ENCODE measurements at regions not wholly inside any gene's neighbourhood (a gene's known extent, or its start where the extent isn't known, plus 50 kb on each side); places are given as distances from the start of the nearest gene placed in this dataset.

DNA sequence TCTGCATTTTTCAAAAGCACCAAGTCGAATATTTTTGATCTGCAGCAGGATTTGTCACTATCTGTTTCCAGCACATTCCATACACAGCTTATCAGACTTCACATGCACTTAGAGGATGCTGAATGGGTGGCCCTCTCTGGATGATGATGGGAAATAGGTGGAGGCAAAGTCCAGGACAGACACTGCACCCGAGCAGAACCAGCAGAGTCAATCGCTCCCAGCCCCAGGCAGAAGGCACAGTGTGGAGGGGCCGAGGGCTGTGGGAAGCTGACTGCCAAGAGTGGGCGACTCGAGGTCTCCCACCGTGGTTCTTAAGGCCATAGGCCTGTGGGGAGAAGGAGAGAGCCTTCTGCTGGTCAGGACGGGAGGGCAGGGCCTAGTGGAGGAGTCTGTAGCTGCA, 490.2 kb upstream of the MGMT start:
- H3K4me1 ChIP-seq (ENCODE audit: control insufficient read depth, insufficient read depth, low read length, poor library complexity, severe bottlenecking): no peaks in the 10 kb centered on the region
- H3K36me3 ChIP-seq (ENCODE audit: control insufficient read depth, insufficient read depth, low read length): no peaks in the 10 kb centered on the region
- DNase-seq: no peak
- H3K9me3 ChIP-seq (ENCODE audit: control insufficient read depth, low read length): no peaks in the 10 kb centered on the region
- no peak overlapping the region for H3K4me3 ChIP-seq (ENCODE audit: insufficient read depth, low read depth, low read length, poor library complexity, severe bottlenecking)
- no peak overlapping the region for H3K27ac ChIP-seq (ENCODE audit: insufficient read depth, low read length, poor library complexity, severe bottlenecking)
- no peaks in the 10 kb centered on the region for H3K27me3 ChIP-seq (replicated peaks; ENCODE audit: control insufficient read depth, insufficient read depth, low read length, poor library complexity, severe bottlenecking)

DNA sequence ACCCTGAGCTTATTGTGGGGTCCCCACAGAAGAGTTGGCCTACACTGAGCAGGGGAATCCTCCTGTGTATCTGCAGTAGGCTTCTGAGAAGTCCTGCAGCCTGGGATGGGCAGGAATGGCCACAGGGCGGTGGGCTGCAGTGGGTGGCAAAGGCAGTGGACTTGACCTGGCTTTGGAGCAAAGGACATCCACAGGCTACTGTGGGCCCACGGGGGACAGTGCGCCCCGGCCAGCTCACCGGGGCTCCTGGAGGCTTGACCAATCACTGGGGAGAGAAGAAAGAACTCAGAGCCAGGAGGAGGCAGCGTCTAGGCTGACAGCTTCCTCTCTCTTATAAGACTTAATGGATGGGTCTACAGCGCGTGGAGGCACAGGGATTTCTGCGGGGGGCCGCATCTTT, 488.8 kb upstream of the MGMT start:
- no peaks in the 10 kb centered on the region for H3K9me3 ChIP-seq (ENCODE audit: control insufficient read depth, low read length)
- no peaks in the 10 kb centered on the region for H3K27me3 ChIP-seq (replicated peaks; ENCODE audit: control insufficient read depth, insufficient read depth, low read length, poor library complexity, severe bottlenecking)
- no peaks in the 10 kb centered on the region for H3K36me3 ChIP-seq (ENCODE audit: control insufficient read depth, insufficient read depth, low read length)
- DNase-seq: no peak
- H3K4me3 ChIP-seq (ENCODE audit: insufficient read depth, low read depth, low read length, poor library complexity, severe bottlenecking): no peak overlapping the region
- H3K4me1 ChIP-seq (ENCODE audit: control insufficient read depth, insufficient read depth, low read length, poor library complexity, severe bottlenecking): no peaks in the 10 kb centered on the region
- no peak overlapping the region for H3K27ac ChIP-seq (ENCODE audit: insufficient read depth, low read length, poor library complexity, severe bottlenecking)

DNA sequence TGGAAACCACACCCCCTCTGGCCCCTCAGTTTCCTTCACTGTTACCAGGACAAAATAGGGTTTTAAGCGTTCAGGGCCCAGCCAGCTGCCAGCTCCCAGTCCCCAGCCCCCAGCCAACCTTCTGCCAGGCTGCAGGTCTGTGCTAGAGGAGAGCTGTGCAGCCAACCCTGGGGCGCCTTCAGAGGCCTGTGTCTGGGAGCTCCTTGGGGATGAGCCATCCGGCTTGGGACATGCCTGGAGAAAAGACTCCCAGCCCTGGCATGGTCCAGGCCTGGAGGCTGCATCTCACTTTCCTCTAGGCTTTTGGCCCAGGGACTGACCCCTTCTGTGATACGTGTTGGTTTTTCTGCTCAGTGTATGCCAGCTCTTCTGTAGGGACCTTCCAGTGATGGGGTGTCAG, 487.6 kb upstream of the MGMT start:
- no peak overlapping the region for H3K4me3 ChIP-seq (ENCODE audit: insufficient read depth, low read depth, low read length, poor library complexity, severe bottlenecking)
- H3K9me3 ChIP-seq (ENCODE audit: control insufficient read depth, low read length): no peaks in the 10 kb centered on the region
- no peaks in the 10 kb centered on the region for H3K4me1 ChIP-seq (ENCODE audit: control insufficient read depth, insufficient read depth, low read length, poor library complexity, severe bottlenecking)
- H3K27me3 ChIP-seq (replicated peaks; ENCODE audit: control insufficient read depth, insufficient read depth, low read length, poor library complexity, severe bottlenecking): no peaks in the 10 kb centered on the region
- H3K27ac ChIP-seq (ENCODE audit: insufficient read depth, low read length, poor library complexity, severe bottlenecking): no peak overlapping the region
- DNase-seq: no peak
- no peaks in the 10 kb centered on the region for H3K36me3 ChIP-seq (ENCODE audit: control insufficient read depth, insufficient read depth, low read length)

DNA sequence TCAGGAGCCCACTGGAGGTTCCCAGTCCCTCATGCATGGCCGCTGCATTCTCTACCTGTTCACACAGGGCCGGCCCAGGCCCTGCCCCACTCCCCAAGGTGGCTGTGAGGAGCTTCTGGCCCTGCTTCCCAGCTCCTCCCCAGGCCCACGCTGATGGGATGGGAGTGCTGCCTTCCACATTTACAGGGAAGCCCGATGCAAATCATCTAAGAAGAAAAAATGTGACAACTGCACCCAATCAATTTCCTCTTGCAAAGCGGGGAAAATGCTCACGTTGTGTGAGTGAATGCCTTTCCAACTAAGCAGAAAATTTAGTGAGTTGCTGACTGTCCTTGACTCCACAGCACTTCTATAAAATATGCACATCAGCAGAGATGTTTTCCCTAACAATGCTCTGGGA, 485.8 kb upstream of the MGMT start:
- no peaks in the 10 kb centered on the region for H3K4me1 ChIP-seq (ENCODE audit: control insufficient read depth, insufficient read depth, low read length, poor library complexity, severe bottlenecking)
- no peaks in the 10 kb centered on the region for H3K27me3 ChIP-seq (replicated peaks; ENCODE audit: control insufficient read depth, insufficient read depth, low read length, poor library complexity, severe bottlenecking)
- H3K36me3 ChIP-seq (ENCODE audit: control insufficient read depth, insufficient read depth, low read length): no peaks in the 10 kb centered on the region
- H3K27ac ChIP-seq (ENCODE audit: insufficient read depth, low read length, poor library complexity, severe bottlenecking): no peak overlapping the region
- H3K4me3 ChIP-seq (ENCODE audit: insufficient read depth, low read depth, low read length, poor library complexity, severe bottlenecking): no peak overlapping the region
- no peak for DNase-seq
- H3K9me3 ChIP-seq (ENCODE audit: control insufficient read depth, low read length): no peaks in the 10 kb centered on the region

DNA sequence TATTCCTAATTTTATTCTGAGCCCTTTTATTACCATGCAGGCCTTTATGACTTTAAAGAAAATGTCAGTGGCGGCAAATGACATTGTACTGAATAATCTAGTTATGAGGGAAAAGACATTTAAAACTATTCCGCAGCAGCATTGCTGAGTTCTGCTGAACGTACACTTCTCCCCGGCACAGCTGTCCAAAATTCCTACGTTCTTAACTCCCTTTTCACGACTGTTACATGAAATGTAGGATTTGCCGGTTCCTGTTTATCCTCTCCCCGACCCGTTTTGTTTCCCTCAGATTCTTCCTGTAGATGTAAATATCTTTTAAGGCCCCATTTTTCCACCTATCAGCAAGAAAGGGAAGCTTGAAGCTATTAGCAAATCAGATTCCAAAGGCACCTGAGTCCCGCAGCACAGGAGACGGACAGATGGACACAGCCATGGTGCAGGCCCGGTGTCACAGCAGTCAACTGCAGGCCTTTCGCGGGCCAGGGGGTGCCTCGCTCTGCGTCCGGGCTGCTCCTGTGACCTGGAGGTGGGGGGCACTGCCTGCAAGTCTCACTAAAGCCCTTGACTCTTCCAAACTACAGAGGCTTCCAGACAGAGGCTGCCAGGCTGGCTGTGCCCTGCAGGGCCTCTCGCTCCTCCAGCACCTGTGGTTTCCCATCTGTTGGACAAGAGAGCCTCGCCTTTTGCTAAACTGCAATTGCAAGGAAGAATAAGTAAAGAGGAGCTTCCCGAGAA, 485.0 kb upstream of the MGMT start:
- Histone ChIP-seq H3K9me3 (ENCODE audit: control insufficient read depth, low read length) (no peaks in the 10 kb centered on the region), H3K4me3 (ENCODE audit: insufficient read depth, low read depth, low read length, poor library complexity, severe bottlenecking) (no peak overlapping the region), H3K27ac (ENCODE audit: insufficient read depth, low read length, poor library complexity, severe bottlenecking) (no peak overlapping the region), H3K4me1 (ENCODE audit: control insufficient read depth, insufficient read depth, low read length, poor library complexity, severe bottlenecking) (no peaks in the 10 kb centered on the region), H3K27me3 (replicated peaks; ENCODE audit: control insufficient read depth, insufficient read depth, low read length, poor library complexity, severe bottlenecking) (no peaks in the 10 kb centered on the region), H3K36me3 (ENCODE audit: control insufficient read depth, insufficient read depth, low read length) (no peaks in the 10 kb centered on the region)
- no peak for DNase-seq

DNA sequence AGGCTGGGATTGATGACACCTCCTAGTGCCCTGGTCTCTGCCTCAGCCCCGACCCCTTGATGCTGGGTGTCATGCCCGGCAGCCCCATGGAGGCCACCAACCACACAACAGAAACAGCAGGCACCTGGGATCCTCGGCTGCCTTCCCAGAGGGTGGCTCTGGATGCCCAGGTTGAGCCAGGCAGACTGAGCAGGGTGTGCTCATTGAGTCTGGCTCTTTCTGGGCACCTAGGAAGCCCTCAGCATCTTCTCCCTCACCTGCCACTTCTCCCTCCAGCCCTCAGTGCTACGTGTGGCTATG, 484.5 kb upstream of the MGMT start:
- H3K27ac ChIP-seq (ENCODE audit: insufficient read depth, low read length, poor library complexity, severe bottlenecking): no peak overlapping the region
- DNase-seq: no peak
- H3K27me3 ChIP-seq (replicated peaks; ENCODE audit: control insufficient read depth, insufficient read depth, low read length, poor library complexity, severe bottlenecking): no peaks in the 10 kb centered on the region
- no peaks in the 10 kb centered on the region for H3K9me3 ChIP-seq (ENCODE audit: control insufficient read depth, low read length)
- H3K4me3 ChIP-seq (ENCODE audit: insufficient read depth, low read depth, low read length, poor library complexity, severe bottlenecking): no peak overlapping the region
- H3K36me3 ChIP-seq (ENCODE audit: control insufficient read depth, insufficient read depth, low read length): no peaks in the 10 kb centered on the region
- H3K4me1 ChIP-seq (ENCODE audit: control insufficient read depth, insufficient read depth, low read length, poor library complexity, severe bottlenecking): no peaks in the 10 kb centered on the region

DNA sequence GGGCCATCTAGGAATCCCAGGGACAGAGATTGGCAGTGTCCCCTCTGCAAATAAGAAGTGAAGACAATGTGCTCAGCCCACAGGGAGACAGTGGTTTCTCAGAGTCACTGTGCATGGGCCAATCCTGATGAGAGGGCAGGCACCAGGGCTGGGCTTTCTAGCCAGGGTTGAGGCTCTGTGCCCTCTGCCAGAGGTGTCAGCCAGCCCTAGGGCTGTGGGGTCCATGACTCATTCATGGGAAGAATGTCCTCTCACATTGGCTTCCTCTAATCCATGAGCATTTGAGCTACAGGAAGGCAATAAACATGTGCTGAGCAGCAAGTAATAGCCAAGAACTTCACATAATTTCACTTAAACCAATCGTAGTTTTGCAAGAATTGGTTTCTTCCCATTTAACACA, 482.0 kb upstream of the MGMT start:
- no peaks in the 10 kb centered on the region for H3K27me3 ChIP-seq (replicated peaks; ENCODE audit: control insufficient read depth, insufficient read depth, low read length, poor library complexity, severe bottlenecking)
- DNase-seq: no peak
- no peak overlapping the region for H3K27ac ChIP-seq (ENCODE audit: insufficient read depth, low read length, poor library complexity, severe bottlenecking)
- H3K4me1 ChIP-seq (ENCODE audit: control insufficient read depth, insufficient read depth, low read length, poor library complexity, severe bottlenecking): no peaks in the 10 kb centered on the region
- no peaks in the 10 kb centered on the region for H3K9me3 ChIP-seq (ENCODE audit: control insufficient read depth, low read length)
- no peak overlapping the region for H3K4me3 ChIP-seq (ENCODE audit: insufficient read depth, low read depth, low read length, poor library complexity, severe bottlenecking)
- no peaks in the 10 kb centered on the region for H3K36me3 ChIP-seq (ENCODE audit: control insufficient read depth, insufficient read depth, low read length)

DNA sequence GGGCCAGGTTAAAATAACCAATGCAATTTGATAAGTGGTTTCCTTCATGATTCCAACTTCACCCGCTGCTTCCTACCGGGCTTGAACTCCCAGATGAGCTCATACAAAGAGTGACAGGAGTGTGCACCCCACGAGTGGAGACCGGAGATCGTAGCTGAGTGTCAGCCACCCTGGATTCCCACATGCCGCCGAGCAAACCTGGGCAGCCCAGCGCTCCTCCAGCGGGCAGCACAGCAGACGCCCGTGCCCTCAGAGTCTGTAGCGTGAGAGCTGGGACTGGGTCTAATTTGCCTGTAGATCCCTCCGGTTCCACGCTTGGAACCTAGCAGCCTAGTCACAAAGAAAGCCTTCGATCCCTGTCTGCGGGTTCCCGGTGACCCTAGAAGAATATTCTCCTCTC, 476.1 kb upstream of the MGMT start:
- no peak for DNase-seq
- Histone ChIP-seq H3K27ac (ENCODE audit: insufficient read depth, low read length, poor library complexity, severe bottlenecking) (no peak overlapping the region), H3K9me3 (ENCODE audit: control insufficient read depth, low read length) (no peaks in the 10 kb centered on the region)

DNA sequence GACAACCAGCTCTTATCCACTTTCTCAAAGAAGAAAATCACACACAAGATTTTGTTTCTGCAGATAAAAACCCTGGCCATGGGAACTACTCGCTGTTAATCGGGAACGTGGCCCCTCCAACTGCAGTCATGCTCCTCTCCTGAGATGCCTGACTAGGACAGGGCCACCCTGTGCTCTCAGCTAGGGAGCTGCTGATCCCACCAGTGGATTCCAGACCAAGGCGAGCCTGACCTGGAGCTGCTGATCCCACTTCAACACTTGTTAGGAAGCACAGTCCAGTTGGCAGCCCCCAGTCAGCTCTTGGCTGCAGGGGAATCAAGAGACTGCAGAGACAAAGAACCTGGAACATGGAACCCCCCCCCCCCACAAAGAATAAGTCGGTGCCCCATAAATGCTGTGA, 474.3 kb upstream of the MGMT start:
- H3K27me3 ChIP-seq (replicated peaks; ENCODE audit: control insufficient read depth, insufficient read depth, low read length, poor library complexity, severe bottlenecking): no peaks in the 10 kb centered on the region
- no peak overlapping the region for H3K27ac ChIP-seq (ENCODE audit: insufficient read depth, low read length, poor library complexity, severe bottlenecking)
- H3K4me1 ChIP-seq (ENCODE audit: control insufficient read depth, insufficient read depth, low read length, poor library complexity, severe bottlenecking): no peaks in the 10 kb centered on the region
- H3K4me3 ChIP-seq (ENCODE audit: insufficient read depth, low read depth, low read length, poor library complexity, severe bottlenecking): no peak overlapping the region
- no peaks in the 10 kb centered on the region for H3K9me3 ChIP-seq (ENCODE audit: control insufficient read depth, low read length)
- no peaks in the 10 kb centered on the region for H3K36me3 ChIP-seq (ENCODE audit: control insufficient read depth, insufficient read depth, low read length)
- DNase-seq: no peak

More for the DNA sequence above, 476.1 kb upstream of the MGMT start:
- Histone ChIP-seq H3K4me1 (ENCODE audit: control insufficient read depth, insufficient read depth, low read length, poor library complexity, severe bottlenecking) (no peaks in the 10 kb centered on the region), H3K27me3 (replicated peaks; ENCODE audit: control insufficient read depth, insufficient read depth, low read length, poor library complexity, severe bottlenecking) (no peaks in the 10 kb centered on the region), H3K4me3 (ENCODE audit: insufficient read depth, low read depth, low read length, poor library complexity, severe bottlenecking) (no peak overlapping the region), H3K36me3 (ENCODE audit: control insufficient read depth, insufficient read depth, low read length) (no peaks in the 10 kb centered on the region)

DNA sequence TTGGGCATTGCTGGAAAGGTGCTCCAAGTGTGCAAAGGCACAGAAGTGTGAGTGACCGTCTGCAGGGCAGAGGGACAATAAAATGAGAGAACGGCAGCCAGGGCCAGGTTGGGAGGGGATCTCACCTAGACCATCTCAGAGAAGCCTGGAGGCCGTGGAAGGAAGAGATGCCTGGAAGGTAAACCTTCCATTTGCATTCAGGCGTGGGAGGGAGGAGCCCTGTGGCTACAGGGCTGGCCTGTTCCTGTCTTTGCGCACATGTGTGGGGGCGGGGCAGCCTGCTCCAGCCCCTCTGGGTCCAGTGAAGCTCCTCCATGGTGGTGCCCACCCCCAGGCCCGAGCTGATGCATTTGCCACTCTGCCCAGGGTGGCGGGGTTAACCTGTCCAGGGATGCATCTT, 473.6 kb upstream of the MGMT start:
- no peak for DNase-seq
- Histone ChIP-seq H3K9me3 (ENCODE audit: control insufficient read depth, low read length) (no peaks in the 10 kb centered on the region), H3K4me1 (ENCODE audit: control insufficient read depth, insufficient read depth, low read length, poor library complexity, severe bottlenecking) (no peaks in the 10 kb centered on the region)

More for the DNA sequence above, 473.6 kb upstream of the MGMT start:
- H3K36me3 ChIP-seq (ENCODE audit: control insufficient read depth, insufficient read depth, low read length): no peaks in the 10 kb centered on the region
- H3K27ac ChIP-seq (ENCODE audit: insufficient read depth, low read length, poor library complexity, severe bottlenecking): no peak overlapping the region
- no peak overlapping the region for H3K4me3 ChIP-seq (ENCODE audit: insufficient read depth, low read depth, low read length, poor library complexity, severe bottlenecking)
- no peaks in the 10 kb centered on the region for H3K27me3 ChIP-seq (replicated peaks; ENCODE audit: control insufficient read depth, insufficient read depth, low read length, poor library complexity, severe bottlenecking)
